Activated CD8-positive, alpha-beta memory T cell treated with anti-CD3 and anti-CD28 coated beads, Interleukin-2, amount 50 U/mL, for 48 hours (primary cell): ENCODE measurements at regions not wholly inside any gene's neighbourhood (a gene's known extent, or its start where the extent isn't known, plus 50 kb on each side); places are given as distances from the start of the nearest gene placed in this dataset.
"Not testable (repeated sequence)": the region's sequence is repeated elsewhere in the genome, so short reads cannot be mapped to it uniquely, and the experiment has no call there.

ENCODE experiments used
- DNase-seq: peaks from one replicate; pipeline ENCODE4 v3.0.0-alpha.2; 2020

DNA sequence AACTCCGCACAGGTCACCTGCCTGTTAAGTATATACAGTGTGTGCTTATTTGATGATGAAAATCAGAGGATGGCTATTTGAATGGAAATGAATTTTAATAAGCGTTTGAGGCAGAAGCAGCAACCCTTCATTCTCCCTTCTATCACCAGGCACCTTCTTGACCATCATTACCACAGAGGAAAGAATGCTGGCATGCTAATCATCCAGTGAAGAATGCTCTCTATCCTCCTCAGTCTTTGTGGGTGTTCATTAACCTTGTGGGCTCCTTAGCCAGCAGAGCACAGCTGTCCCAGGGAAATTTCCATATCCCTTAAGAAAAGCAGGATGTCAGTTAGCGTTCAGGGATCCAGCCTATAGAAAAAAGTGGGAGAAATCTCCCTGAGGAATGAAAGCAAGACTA, 428.0 kb upstream of the CAMK1G start:
- no peak for DNase-seq

DNA sequence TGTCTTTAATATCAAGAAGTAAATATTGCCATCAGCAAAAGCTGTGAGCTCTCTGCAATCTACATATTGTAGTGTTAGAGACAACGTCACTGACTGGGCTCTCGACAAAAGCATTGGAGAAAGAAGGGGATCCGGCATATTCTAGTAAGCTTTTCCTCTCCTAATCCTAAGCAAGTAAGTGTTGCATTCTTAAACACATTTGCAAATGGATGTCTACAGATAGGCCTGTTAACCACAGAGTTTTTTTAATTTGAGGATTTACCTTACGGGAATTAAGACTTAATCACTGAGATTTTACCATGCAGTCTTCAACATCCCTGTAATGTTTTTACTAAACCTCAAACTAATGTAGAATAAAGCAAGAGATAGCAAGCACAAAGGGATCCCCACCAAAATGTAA, 426.5 kb upstream of the CAMK1G start:
- no peak for DNase-seq

DNA sequence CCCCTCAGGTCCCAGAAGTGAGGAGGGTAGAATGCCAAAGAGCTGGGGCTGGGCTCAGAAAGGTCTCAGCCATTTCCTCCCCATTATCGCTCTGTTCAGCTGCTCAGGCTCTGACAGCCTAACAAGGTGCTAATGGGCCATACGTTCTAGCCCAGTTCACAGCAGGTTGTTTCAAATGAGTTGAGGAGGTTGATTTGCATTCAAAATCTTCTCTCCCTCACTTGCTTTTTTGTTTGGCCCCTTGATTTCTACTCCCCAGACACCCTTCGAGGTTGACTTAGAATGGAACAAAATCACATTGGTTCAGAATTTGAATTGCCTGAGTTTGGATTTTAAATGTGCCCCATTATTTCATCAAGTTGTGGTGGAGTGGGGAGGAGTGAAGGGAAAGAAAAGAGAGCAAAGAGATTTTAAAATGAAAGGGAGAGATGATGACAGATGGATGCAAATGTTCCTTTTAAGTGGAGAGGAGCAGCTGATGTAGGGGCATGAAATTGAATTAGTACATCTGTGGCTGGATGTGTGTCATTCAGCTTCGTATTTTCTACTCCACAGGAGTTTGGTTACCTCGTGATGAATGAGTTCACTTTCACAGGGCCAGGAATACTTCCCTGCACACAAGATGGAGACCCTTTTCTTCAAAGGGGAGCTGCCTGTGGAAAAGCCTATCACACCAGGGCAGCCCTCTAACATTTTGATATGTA, 425.8 kb upstream of the CAMK1G start:
- no peak for DNase-seq

DNA sequence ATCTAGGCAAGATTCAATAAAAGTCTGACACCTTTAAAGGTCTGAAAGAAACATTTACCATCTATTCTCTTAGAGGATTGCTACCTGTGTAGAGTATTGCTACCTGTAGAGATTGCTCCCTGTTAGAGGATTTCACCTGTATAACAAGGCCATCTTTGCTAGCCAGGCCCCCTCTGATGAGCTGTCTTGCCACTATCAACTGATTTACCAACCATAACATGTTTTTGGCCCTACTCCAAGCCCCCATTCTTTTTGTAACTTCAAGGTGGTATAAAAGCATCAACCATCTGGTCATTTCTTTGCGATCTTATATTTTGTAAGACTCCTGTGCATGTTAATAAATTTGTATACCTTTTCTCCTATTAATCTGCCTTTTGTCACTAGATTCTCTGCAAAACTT, 424.7 kb upstream of the CAMK1G start:
- no peak for DNase-seq

DNA sequence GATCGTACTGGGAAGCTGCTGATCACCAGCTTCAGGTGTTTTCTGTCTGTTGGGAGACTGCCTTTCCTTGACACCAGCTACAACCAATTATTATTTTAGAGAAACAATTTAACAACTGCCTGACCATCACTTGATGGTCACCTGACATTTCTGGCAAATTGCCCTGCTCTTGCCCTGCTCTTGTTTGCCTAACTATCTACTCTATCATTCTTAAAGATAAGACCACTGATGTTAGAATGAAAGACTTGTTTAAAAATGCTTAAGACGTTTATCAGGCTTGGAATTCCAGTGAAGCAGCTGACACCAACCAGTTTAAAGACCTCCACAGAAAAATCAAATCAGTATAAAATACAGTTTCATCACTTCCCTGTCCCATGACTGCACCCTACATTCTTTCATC, 423.3 kb upstream of the CAMK1G start:
- DNase-seq: no peak

DNA sequence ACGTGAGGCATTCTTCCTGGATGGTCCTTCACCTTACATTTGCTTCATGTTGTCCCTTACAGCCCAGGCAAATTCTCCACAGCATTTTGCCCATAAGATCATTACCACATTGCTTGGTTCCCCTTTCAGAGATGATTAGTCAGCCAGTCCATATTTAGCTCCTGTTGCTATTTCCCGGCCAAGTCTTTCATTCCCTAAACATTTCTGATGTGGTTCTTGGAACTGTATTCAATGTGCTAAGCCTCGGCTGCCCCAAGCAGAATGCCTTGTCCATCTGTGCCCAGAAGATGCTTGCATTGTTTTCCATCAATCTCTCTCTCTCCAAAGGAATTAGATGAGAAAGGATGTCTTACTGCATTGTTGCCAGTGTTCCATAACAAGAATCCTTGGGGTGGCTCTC, 420.9 kb upstream of the CAMK1G start:
- DNase-seq: no peak

DNA sequence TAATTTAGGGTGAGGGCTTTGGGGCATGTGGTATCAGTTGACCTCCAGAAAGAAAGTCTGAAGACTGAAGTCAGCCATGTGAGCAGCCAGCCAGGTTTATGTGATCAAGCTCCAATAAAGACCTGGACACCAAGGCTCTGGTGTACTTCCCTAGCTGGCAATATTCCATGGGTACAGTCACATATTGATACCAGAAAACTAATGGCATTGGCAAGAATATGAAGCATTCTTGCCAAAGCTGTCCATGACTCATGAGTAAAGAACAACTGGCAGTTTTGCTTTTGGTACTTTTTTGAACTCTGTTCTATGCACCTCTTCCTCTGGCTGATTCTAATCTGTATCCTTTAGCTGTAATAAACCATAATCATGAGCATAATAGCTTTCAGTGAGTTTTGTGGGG, 415.3 kb upstream of the CAMK1G start:
- no peak for DNase-seq

DNA sequence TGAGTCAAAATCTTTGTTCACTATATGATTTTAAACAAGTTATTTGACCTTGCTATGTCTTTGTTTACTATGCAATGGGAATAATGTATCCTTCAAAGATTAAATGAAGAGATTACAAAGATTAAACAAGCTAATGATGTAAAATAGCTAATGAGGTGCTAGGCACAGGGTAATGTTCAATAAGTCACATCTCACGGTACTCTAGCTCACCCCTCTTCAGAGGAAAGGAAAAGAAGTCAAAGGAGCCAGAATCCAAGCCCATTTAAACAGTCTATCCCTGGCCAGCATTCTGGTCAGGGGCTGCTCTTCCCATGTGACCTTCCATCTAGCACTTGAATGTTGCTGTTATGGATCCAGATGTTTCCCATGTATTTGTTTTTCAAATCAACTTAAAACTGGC, 412.4 kb upstream of the CAMK1G start:
- DNase-seq: no peak

DNA sequence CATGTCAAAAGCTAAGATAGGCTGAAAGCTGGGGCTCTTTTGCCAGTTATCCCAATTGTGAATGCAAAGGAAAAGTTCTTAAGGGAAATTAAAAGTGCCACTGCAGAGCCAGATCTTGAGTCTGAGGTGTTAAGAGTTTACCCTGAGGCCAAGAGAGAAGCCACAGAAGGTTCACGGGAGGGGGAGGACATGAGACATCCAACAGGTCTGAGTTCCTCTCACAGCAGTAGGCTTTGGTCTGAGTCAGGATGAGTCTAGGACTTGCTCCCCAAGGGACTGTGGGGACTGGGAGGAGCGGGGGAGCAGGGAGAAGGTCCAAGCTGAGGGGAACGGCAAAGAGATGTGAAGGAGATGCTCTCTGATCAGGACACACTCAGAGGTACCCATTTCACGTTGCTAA, 411.2 kb upstream of the CAMK1G start:
- DNase-seq: no peak

DNA sequence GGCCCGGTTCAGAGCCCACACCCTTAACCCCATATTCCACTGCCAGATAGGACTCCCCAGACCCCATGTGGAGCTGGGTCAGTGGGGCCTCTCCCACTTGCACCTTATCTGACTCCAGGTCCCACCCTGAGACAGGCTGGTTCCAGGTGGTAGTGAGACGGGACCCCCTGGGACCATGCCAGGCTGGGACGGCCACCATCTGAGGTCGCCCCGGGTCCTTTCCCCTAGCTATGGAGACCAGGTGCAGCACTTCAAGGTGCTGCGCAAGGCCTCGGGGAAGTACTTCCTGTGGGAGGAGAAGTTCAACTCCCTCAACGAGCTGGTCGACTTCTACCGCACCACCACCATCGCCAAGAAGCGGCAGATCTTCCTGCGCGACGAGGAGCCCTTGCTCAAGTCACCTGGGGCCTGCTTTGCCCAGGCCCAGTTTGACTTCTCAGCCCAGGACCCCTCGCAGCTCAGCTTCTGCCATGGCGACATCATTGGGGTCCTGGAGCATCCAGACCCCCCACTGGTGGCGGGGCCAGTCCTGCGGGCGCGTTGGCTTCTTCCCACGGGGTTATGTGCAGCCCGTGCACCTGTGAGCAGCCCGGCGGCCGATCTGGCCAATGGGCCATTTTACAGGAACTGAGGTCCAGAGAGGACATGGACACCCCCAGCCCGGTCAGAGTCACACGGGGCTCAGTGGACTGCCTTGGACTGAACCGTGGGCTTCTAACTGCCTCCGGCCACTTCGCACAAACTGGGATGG, 410.5 kb upstream of the CAMK1G start:
- DNase-seq: not testable (repeated sequence)

DNA sequence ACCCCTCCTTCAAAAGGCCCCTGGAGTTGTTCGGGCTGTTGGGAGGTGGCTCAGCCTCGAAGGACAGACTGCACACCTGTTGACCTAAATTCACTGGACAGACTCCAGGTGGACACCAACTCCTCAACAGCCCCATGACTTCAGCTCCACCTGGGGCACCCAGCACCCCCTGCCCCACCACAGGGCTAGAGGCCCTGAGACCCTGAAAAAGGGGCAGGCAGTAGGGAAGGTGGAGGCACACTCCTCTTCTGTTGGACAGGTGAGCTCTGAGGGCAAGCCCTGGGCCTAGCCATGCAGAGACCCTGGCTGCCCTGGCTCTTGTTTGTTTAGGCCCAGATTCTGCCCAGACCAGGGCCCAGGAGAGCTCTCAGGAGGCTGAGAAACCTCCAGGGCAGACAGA, 409.7 kb upstream of the CAMK1G start:
- DNase-seq: not testable (repeated sequence)

DNA sequence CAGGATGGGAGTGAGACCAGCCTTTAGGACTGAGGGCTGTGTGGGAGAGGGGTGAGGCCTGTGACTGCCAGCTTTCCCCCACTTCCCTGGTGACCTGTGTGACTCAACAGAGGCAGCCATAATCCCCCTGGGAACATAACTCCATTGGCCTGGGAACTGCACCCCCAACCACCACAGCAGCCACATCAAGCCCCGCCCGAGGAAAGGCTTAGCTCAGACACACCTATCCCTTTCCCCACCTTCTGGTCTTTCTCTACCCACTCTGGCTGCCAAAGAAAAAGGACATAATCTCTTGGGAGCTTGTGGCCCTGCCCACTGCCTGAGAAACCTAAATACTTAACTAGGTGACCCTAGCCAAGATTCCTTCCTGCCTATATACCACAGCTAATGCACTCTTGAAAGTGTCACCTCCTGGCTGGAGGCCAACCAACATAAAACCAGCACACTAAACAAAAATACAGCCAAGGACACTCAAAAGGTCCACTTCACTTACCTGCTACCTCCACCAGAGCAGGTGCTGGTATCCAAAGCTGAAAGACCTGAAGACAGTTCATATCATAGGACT, 406.6 kb upstream of the CAMK1G start:
- DNase-seq: no peak

DNA sequence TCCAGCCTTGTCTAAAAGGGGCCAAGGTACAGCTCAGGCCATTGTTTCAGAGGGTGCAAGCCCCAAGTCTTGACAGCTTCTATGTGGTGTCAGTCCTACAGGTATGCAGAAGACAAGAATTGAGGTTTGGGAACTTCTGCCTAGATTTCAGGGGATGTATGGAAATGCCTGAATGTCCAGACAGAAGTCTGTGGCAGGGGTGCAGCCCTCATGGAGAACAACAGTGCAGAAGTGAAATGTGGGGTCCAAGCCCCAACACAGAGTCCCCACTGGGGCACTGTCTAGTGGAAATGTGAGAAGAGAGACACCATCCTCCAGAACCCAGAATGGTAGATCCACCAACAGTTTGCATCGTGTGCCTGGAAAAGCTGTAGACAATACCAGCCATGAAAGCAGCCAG, 400.3 kb upstream of the CAMK1G start:
- no peak for DNase-seq

DNA sequence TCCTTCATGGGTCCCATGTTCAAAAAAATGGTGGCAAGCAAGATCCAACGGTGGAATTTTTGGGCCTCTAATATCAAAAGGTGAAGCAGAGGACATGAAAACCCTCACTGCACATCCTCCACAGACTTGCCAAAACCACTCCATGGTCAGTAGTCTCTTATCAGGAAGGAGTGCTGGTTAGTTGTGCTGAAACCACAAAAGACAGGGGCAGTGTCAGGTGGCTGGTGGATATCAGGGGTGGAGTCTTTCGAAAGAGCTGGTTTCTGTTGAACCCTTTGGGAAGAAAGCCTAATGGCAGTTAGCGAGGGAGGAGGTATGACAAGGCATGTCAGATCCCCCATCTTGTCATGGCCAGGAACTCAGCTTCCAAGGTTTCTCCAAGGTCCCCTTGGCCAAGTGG, 395.9 kb upstream of the CAMK1G start:
- DNase-seq: no peak

DNA sequence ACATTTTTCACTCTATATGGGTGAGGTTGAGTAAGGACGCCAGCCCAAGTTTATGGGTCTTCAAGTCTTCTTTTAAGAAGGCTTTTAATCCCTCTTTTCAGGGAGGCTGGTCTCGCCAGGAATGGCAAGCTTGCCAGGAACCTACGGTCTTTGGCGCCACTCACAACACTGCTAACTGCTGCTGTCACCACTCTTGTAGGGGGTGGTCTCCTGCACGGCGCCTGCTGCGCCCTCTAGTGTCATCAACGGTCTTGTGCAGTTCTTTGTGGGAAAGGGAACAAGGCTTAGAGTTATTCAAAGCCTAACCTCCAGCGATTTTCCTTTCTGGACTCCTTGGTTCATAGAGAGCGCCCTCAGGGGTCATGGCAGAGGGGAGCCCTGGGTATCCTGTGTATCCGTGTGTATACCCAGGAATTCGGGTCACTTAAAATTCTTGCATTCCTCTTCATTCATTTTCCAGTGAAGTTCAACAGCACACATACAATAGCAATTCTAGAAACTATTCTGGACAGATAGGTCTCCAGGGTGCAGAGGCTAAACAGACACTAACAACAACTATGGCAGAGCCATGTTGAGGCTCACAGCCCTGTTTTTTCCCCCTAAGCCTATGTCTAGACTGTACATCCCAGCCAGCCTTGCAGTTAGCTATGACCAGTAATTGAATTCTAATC, 392.8 kb upstream of the CAMK1G start:
- peak; percentile 58 for DNase-seq

DNA sequence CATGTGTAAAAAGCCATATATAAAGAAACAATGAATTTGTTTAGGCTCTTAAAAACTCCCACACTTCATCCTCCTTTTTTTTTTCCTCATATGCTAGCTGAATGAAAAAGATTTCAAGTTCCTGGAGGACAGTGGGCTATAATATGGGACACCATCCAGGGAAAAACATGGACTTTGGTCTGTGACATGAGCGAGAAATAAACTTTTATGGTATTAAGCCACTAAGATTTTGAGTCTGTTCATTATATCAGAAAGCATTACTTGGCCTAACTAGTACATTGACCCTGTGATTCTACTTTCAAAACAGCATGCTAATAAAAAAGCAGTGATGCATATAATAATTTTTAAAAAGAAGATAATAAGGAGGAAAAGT, 392.3 kb upstream of the CAMK1G start:
- DNase-seq: no peak

DNA sequence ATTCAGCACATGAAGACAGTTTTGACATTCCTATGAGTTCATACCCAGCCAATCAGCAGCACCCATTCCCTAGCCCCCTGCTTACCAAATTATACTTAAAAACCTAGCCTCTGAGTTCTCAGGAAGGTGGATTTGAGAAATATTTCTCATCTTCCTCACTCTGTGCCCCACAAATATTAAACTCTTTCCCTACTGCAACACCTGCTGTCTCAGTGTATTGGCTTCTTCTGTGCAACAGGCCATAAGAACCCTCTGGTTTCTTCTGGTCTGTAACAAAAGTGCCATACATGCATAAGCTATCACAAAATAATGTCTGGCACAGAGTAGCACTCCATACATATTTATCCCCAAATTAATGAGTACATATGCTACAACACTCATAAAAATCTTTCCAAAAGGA, 387.4 kb upstream of the CAMK1G start:
- DNase-seq: no peak

DNA sequence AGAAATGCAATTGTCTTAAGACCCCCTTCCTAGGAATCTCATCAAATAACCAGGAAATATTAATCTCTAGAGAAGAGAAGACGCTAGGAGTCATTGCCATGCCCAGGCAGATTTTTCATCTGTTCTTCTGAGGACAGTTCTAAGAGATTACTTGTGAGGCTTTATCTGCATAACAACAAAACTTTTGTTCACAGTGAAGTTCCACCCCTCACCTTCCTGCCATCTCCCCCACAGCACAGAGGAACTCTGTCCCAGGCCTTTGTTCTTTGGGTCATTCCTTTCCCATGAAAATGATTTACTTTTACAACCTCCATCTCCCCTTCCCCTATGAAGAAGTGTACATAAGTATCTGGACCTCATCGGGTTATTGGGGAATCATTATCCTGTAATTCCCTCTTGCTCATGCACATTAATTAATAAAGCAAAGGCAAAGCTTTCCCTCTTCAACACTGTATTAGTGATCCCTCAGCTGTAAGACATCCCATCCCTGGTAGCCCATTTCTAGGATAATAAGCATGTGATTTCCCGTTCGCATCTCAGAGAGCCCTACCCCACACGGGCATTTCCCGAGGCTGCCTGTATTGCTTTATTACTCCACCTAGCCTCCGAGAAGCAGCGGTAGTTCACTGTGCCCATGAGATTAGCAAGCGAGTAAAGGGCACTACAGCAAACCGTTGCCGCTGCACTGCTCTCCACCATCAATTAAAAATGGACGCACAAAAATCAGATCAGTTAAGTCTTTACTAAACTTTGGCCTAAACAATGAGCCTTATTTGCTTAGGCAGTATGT, 384.4 kb upstream of the CAMK1G start:
- no peak for DNase-seq

DNA sequence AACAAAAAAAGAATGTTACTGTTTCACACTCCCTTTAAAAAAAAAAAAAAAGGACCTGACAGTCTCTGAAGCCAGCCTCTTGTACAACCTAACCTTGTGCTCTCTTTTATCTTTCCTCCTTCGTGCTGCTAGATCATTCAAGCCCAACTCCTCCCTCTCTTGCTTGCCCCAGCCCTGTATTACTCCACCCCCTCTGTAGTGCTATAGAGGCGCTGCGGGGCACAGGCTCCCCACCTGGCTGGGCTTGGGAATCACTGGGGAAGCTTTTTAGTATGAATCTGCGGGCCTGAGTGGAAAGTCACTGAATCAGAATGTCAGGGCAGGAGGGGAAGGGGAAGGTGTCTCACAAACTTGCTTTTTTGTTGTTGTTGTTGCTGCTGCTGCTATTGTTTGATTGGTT, 383.7 kb upstream of the CAMK1G start:
- DNase-seq: no peak

DNA sequence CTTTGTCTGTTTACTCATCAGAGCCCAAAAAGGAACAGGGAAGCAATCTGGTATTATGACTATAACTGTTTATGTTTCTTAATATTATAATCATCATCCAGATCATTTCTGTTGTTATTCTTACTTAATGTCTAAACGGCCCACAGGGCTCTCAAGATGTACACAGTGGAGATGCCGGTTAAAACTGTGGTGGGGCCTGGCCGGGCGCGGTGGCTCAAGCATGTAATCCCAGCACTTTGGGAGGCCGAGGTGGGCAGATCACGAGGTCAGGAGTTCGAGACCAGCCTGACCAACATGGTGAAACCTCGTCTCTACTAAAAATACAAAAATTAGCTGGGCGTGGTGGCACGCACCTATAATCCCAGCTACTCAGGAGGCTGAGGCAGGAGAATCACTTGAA, 381.2 kb upstream of the CAMK1G start:
- DNase-seq: not testable (repeated sequence)

DNA sequence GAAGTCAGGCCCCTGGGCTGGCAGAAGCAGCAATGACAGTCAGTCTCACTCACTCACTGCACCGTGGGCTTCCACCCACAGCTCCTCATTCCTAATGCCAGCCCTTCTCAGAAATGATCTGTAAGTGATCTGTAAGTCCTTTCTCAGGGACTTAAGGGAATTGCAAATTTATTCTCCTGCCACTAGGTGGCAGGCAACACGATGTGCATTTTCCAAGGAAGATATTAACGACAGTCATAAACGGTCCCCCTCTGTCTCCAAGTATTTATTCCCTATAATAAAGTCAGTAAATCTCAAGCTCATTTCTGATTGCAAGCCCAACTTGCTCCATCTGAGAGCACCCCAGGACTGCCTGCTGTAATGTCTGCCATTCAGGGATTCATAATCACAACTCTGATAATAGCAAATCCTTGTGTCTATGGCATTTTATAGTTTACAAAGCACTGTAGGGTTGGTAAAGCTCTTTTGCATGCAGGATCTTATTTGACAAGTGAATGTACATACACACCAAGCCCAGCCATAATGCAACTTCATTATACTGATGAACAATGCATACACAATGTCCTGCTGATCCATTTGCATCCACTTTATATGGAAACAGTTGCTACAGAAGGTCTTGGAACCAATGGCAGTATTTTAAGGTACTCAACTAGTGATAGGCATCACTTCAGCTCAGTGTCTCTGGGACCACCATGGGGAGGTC, 380.5 kb upstream of the CAMK1G start:
- DNase-seq: no peak

DNA sequence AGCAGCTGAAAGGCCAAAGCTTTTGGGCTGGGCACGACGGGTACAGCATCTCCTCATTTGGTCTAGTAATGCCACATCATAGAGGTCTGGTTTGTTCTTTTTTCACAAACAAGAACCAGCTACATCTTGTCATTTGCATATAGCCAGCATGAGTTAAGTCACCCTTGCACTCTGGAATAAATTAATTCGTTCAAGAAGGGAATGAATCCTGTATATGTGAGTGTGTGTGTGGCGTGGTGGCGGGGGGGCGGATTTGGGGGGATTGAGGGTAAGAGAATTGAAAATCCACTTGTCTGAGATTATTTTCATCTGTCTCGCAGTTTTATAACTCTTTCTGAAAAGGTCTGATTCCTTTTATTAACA, 380.0 kb upstream of the CAMK1G start:
- DNase-seq: no peak

DNA sequence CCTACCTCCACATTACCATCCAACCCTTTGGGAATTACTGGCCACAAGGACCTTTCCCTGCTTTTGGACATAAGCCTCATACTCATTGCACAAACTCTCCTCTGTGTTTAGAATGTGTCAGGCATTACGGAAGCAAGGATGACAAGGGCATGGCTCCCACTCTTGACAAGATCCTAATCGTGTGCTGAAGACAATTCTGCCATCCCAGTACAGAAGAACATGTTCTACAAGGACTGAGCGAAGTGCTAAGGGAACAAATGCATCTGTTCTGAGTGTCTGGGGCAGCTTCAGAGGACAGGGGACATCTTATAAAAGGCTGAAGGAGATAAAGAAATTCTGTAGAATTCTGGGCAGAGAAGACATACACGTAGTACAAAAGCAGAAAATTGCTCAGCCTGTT, 378.5 kb upstream of the CAMK1G start:
- no peak for DNase-seq
